Gastroesophageal sphincter (tissue), 4 donors: ENCODE measurements at regions not wholly inside any gene's neighbourhood (a gene's known extent, or its start where the extent isn't known, plus 50 kb on each side); places are given as distances from the start of the nearest gene placed in this dataset.
"Not testable (repeated sequence)": the region's sequence is repeated elsewhere in the genome, so short reads cannot be mapped to it uniquely, and the experiment has no call there.

Experiments used
- ATAC-seq: fragments of 150-250 bp; one replicate; pipeline ENCODE4 v1.9.1; 2016; ENCODE audit warnings: mild to moderate bottlenecking, moderate library complexity
- H3K27ac ChIP-seq, 4 donors: fragments of 200-600 bp; sonication (generic) in 3 of 4; 1 replicate in 3 of 4; 2 replicates in 1 of 4; pipeline ENCODE4 v1.5.1; 2016 to 2019
- H3K27me3 ChIP-seq: fragments of 200-600 bp; sonication (generic); one replicate; pipeline ENCODE4 v1.5.1; 2019
- H3K36me3 ChIP-seq, 2 donors: fragments of 200-600 bp; sonication (generic); one replicate each; pipeline ENCODE4 v1.5.1; 2019; ENCODE audit warnings: control low read depth in 1 of 2
- H3K4me1 ChIP-seq, 3 donors: fragments of 200-600 bp; sonication (generic); 1 replicate in 2 of 3; 2 replicates in 1 of 3; pipeline ENCODE4 v1.5.1; 2016 to 2019; ENCODE audit warnings: control low read depth in 2 of 3
- H3K4me3 ChIP-seq, 2 donors: fragments of 200-600 bp; sonication (generic); one replicate each; pipeline ENCODE4 v1.5.1; 2019; ENCODE audit warnings: mild to moderate bottlenecking in 1 of 2, moderate library complexity in 1 of 2
- H3K9me3 ChIP-seq, 3 donors: fragments of 200-600 bp; sonication (generic); one replicate each; pipeline ENCODE4 v1.5.1; 2017 to 2019; ENCODE audit warnings: control low read depth in 2 of 3
- EP300 ChIP-seq: sonication (generic); formaldehyde crosslinking; IDR thresholded peaks from one replicate; pipeline ENCODE4 v1.6.1; 2017; ENCODE audit warnings: antibody characterized with exemption, mild to moderate bottlenecking
- POLR2A ChIP-seq, 2 donors: fragments of 450-650 bp; IDR thresholded peaks; one replicate each; pipeline ENCODE4 v1.6.1; 2017; ENCODE audit warnings: antibody characterized with exemption in 2 of 2, mild to moderate bottlenecking in 2 of 2, moderate library complexity in 1 of 2
- POLR2AphosphoS5 ChIP-seq: sonication (generic); formaldehyde crosslinking; IDR thresholded peaks from one replicate; pipeline ENCODE4 v1.6.1; 2017; ENCODE audit warnings: antibody characterized with exemption
- WGBS, 2 donors: methylation state at CpG; one replicate each; pipeline ENCODE4 v1.1.5; 2018; ENCODE audit warnings: low coverage in 1 of 2; 5-methylcytosine and 5-hydroxymethylcytosine counted together
- TF ChIP-seq, protein P1 (sequence below), 4 experiments: fragments of 200-600 bp in 2 of 4; fragments of 450-650 bp in 2 of 4; sonication (generic) in 1 of 4; IDR thresholded peaks; one replicate each; pipeline ENCODE4 v1.5.1; 2017 to 2019; ENCODE audit warnings: antibody characterized with exemption in 4 of 4, mild to moderate bottlenecking in 2 of 4, moderate library complexity in 2 of 4

DNA sequence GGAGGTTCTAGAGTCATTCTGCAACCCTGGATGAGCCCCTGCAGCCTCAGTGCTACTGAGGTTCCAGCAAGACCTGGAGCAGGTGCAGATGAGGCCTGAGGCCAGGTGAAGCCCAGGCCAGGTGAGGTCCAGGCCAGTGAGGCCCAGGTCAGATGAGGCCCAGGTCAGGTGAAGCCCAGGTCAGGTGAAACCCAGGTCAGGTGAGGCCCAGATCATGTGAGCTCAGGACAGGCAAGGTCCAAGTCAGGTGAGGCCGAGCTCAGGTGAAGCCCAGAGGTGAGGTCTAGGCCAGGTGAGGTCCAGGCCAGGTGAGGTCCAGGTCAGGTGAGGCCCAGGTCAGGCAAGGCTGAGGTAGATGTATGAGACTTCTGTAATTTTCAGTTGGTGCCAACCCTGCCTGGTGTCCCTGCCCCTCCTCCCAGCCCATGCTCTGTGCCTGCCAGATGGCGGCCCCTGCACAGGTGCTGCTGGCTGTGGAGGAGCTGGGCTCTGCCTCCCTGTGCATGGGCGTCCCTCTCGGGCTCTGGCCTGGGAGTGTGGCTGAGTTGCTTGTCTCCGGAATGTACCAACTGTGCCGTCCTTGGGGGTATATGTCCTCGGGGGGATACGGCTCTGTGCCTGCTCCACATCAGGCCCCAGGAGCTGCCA lies 388.5 kb downstream of the TMEM121 start:
- no peak for ATAC-seq
- H3K9me3 ChIP-seq = peaks cover 0 to 17% (median 0%) of the 10 kb centered on the region in 3 donors
- no peak for TF ChIP-seq POLR2A (IDR thresholded peaks at IDR 0.05)
- TF ChIP-seq POLR2AphosphoS5 = no peak
- TF ChIP-seq, protein P1, sequence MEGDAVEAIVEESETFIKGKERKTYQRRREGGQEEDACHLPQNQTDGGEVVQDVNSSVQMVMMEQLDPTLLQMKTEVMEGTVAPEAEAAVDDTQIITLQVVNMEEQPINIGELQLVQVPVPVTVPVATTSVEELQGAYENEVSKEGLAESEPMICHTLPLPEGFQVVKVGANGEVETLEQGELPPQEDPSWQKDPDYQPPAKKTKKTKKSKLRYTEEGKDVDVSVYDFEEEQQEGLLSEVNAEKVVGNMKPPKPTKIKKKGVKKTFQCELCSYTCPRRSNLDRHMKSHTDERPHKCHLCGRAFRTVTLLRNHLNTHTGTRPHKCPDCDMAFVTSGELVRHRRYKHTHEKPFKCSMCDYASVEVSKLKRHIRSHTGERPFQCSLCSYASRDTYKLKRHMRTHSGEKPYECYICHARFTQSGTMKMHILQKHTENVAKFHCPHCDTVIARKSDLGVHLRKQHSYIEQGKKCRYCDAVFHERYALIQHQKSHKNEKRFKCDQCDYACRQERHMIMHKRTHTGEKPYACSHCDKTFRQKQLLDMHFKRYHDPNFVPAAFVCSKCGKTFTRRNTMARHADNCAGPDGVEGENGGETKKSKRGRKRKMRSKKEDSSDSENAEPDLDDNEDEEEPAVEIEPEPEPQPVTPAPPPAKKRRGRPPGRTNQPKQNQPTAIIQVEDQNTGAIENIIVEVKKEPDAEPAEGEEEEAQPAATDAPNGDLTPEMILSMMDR (IDR thresholded peaks at IDR 0.05) = no peak
- TF ChIP-seq EP300 = no peak
- H3K27ac ChIP-seq = no peak overlapping the region
- 100% methylated on average over 1 of the region's 8 CpGs; no CpG with 5 or more reads in 1 of the 2 donors for WGBS, 2 donors
- no peak overlapping the region for H3K4me3 ChIP-seq
- H3K36me3 ChIP-seq = no peaks in the 10 kb centered on the region
- no peaks in the 10 kb centered on the region for H3K4me1 ChIP-seq
- no peaks in the 10 kb centered on the region for H3K27me3 ChIP-seq

DNA sequence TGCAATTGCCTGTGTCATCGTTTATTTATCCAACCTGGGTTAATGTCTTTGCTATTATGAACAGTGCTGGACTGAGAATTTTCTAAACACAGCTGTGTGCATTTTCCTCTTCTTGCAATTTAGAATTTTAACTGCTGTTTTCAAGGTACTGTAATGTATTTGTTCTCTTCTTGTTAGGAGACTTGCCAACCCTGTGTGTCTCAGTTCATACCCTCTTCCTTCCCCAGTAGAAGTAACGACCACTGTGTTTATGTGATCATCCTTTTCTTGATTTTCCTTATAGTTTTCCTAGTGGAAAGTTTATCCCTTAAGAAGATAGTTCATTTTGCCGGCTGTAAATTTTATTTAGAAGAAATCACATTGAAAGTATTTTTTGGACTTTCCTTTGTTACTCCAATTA lies 389.2 kb downstream of the TMEM121 start:
- 43 to 65% methylated on average over 3 of the region's 3 CpGs for WGBS, 2 donors
- not testable (repeated sequence) for H3K4me1 ChIP-seq, H3K27ac ChIP-seq, H3K4me3 ChIP-seq, ATAC-seq, H3K27me3 ChIP-seq, H3K36me3 ChIP-seq
- peaks cover 0 to 17% (median 0%) of the 10 kb centered on the region in 3 donors for H3K9me3 ChIP-seq

DNA sequence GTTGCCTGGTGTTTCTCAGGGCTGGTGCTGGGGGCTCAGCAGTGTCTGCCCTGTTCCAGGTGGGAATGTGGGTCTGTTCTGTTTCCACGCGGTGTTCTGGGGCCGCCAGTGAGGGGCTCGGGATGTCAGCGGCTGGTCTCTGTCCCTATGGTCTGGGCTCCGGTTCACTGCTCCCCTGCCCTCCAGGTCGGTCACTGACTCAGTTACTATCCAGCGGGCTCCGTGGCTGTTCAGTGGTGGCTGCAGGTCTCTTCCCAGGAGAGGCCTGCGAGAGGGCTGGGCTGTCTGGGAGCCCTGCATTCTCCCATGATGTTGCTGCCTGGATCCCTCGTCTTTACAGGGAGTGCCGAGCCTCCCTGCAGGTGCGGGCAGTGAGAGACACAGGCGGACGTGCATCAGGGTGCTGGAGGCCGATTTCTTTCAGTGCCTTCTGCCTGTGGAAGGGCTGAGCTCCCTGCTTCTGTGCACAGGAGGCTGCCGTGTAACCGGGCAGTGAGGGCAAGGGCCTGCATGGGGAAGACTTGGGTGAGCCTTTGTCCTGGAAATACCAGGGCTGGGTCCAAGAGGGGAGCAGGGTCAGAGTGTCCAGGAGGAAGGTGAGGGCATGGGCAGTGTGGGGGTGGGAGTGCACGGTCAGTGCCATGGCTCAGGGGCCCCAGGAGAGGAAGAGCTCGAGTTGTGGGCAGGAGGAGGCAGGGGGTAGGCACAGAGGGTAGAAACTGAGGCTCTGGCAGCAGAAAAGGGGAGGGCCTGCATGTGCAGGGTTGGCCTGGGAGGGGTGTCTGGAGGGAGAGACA lies 391.0 kb downstream of the TMEM121 start:
- ATAC-seq, H3K27ac ChIP-seq, H3K4me1 ChIP-seq: not testable (repeated sequence)

DNA sequence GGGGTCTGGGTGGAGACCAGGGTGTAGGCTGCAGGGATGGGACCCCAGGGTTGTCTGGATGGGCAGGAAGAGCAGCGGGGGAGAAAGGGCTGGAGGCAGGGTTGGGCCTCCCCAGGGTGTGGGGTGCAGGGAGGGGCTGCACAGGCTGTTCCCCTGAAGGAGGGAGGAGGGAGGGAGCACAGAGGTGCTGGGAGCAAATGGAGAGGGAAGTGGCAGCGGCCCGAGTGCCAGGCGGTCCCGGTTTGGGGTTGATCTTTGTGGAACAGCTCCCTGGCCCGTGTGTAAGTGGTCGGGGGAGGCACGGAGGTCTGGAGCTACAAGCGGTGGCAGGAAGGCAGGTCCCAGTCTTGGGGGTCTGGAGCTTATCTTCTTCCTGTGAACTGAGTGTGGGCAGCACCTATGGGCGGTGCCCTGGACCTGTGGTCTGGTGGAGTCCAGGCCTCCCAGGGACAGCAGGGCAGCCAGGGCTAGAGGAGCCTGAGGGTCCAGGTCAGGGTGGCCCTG lies 391.6 kb downstream of the TMEM121 start:
- H3K27me3 ChIP-seq = no peaks in the 10 kb centered on the region
- no peak overlapping the region for H3K4me3 ChIP-seq
- H3K27ac ChIP-seq = no peak overlapping the region
- no peak for ATAC-seq
- 83 to 86% methylated on average over 1 to 2 of the region's 10 CpGs for WGBS, 2 donors
- no peak for TF ChIP-seq POLR2AphosphoS5
- TF ChIP-seq, protein P1 (IDR thresholded peaks at IDR 0.05) = no peak
- H3K4me1 ChIP-seq = no peaks in the 10 kb centered on the region
- peaks cover 0 to 35% (median 0%) of the 10 kb centered on the region in 3 donors for H3K9me3 ChIP-seq
- H3K36me3 ChIP-seq = no peaks in the 10 kb centered on the region

More for the DNA sequence above, 391.0 kb downstream of the TMEM121 start:
- H3K4me3 ChIP-seq, H3K36me3 ChIP-seq, H3K27me3 ChIP-seq: not testable (repeated sequence)
- peaks cover 0 to 28% (median 0%) of the 10 kb centered on the region in 3 donors for H3K9me3 ChIP-seq
- WGBS, 2 donors = 38 to 55% methylated on average over 2 of the region's 20 CpGs

DNA sequence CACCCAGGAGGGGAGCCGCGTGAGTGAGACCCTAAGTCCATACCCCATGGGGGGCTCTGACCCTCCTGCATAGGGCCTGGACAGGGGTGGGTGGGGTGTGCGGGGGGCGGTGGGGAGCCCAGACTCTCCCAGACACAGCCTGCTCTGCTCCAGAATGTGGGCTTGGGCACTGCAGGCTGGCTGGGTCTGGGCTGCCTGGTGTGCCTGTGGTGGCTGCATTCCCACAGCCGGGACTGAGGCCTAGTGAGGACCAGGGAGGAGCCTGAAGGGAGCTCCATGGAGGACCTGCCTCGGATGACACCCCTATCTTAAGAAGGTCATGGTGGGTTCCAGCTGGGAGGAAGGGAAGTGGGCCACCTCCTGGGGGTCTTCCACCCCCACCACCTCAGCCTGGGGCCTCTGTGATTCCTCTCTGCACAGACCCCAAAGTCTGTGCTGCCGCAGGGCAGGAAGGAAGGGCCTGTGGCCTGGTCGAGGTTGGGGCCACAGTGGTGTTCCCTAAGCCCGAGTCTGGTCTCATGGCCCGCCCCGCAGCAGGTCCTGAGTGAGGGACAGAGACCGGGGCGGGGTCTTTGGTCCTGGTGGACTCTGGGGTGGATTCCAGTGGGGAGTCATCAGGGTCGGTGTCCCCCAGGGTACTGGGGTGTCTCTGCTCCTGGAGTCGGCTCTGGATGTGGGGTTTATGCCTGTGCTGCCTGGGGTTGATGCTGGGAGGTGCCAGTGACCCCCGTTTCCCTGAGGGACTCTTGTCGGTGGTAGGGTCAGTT lies 392.3 kb downstream of the TMEM121 start:
- WGBS, 2 donors = no CpG with 5 or more reads among the region's 17 CpGs
- H3K4me3 ChIP-seq = no peak overlapping the region
- TF ChIP-seq EP300 (no peak), POLR2AphosphoS5 (no peak), POLR2A (IDR thresholded peaks at IDR 0.05) (no peak)
- TF ChIP-seq, protein P1 (IDR thresholded peaks at IDR 0.05) = no peak
- no peak overlapping the region for H3K27ac ChIP-seq
- peaks cover 0 to 39% (median 0%) of the 10 kb centered on the region in 3 donors for H3K9me3 ChIP-seq
- no peaks in the 10 kb centered on the region for H3K36me3 ChIP-seq
- no peak for ATAC-seq
- H3K27me3 ChIP-seq = no peaks in the 10 kb centered on the region
- H3K4me1 ChIP-seq = no peaks in the 10 kb centered on the region
